HEK293T (cell line): ENCODE measurements at regions not wholly inside any gene's neighbourhood (a gene's known extent, or its start where the extent isn't known, plus 50 kb on each side); places are given as distances from the start of the nearest gene placed in this dataset.

Experiments used
- ARNT ChIP-seq: fragments of 450-650 bp; IDR thresholded peaks from 2 replicates; pipeline ENCODE4 v1.6.1; 2017; ENCODE audit warnings: mild to moderate bottlenecking
- BHLHE40 ChIP-seq: fragments of 450-650 bp; IDR thresholded peaks from 2 replicates; pipeline ENCODE4 v1.6.1; 2016; ENCODE audit warnings: mild to moderate bottlenecking, moderate library complexity, borderline replicate concordance
- CTBP1 ChIP-seq: fragments of 450-650 bp; IDR thresholded peaks from 2 replicates; pipeline ENCODE4 v1.6.1; 2016; ENCODE audit warnings: borderline replicate concordance
- FOXM1 ChIP-seq: fragments of 450-650 bp; IDR thresholded peaks from 2 replicates; pipeline ENCODE4 v1.6.1; 2017; ENCODE audit warnings: mild to moderate bottlenecking, borderline replicate concordance
- L3MBTL2 ChIP-seq: fragments of 450-650 bp; conservative IDR thresholded peaks from 2 replicates; pipeline ENCODE4 v1.6.1; 2016; ENCODE audit warnings: mild to moderate bottlenecking
- NFRKB ChIP-seq: fragments of 450-650 bp; IDR thresholded peaks from 2 replicates; pipeline ENCODE4 v1.6.1; 2016; ENCODE audit warnings: mild to moderate bottlenecking, moderate library complexity
- SP1 ChIP-seq: fragments of 450-650 bp; IDR thresholded peaks from 2 replicates; pipeline ENCODE4 v1.6.1; 2017
- SUZ12 ChIP-seq: fragments of 450-650 bp; IDR thresholded peaks from 2 replicates; pipeline ENCODE4 v1.6.1; 2016; ENCODE audit warnings: mild to moderate bottlenecking
- TARDBP ChIP-seq: fragments of 450-650 bp; IDR thresholded peaks from 2 replicates; pipeline ENCODE4 v1.6.1; 2016
- ZNF384 ChIP-seq: fragments of 450-650 bp; IDR thresholded peaks from 2 replicates; pipeline ENCODE4 v1.6.1; 2016
- TF ChIP-seq, protein P1 (sequence below): fragments of 450-650 bp; IDR thresholded peaks from 2 replicates; pipeline ENCODE4 v1.6.1; 2016

DNA sequence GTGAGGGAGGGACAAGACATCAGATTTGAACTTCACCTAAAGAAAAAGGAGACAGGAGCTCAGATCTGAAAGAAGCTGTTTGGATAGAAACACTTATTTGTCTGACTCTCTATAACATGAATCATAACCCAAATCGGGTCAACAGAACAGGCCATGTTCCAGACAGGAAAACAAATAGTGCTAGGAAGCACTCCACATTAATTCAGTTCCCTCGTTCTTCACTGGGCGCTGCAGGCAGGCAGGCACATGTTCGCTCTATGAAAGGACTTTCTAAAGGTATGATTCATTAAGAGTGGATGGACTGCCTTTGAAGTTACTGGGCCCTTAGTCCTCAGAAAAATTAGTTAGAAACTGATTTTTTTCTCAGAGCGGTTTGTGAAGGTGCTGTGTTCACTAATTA lies 137.5 kb upstream of the TRPC6 start:
- TF ChIP-seq ARNT = no peak
- TF ChIP-seq, protein P1, sequence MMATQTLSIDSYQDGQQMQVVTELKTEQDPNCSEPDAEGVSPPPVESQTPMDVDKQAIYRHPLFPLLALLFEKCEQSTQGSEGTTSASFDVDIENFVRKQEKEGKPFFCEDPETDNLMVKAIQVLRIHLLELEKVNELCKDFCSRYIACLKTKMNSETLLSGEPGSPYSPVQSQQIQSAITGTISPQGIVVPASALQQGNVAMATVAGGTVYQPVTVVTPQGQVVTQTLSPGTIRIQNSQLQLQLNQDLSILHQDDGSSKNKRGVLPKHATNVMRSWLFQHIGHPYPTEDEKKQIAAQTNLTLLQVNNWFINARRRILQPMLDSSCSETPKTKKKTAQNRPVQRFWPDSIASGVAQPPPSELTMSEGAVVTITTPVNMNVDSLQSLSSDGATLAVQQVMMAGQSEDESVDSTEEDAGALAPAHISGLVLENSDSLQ = no peak
- TF ChIP-seq TARDBP = no peak
- no peak for TF ChIP-seq L3MBTL2
- no peak for TF ChIP-seq SP1
- TF ChIP-seq CTBP1 = no peak
- TF ChIP-seq ZNF384 = no peak
- TF ChIP-seq FOXM1 = no peak
- TF ChIP-seq NFRKB = no peak
- TF ChIP-seq BHLHE40 = no peak
- no peak for TF ChIP-seq SUZ12
